HL-60 (cell line): ENCODE measurements at regions not wholly inside any gene's neighbourhood (a gene's known extent, or its start where the extent isn't known, plus 50 kb on each side); places are given as distances from the start of the nearest gene placed in this dataset.

Experiments
- DNase-seq, 2 experiments: peaks; one replicate each; pipeline ENCODE4 v3.0.0-alpha.2; 2010 to 2020; ENCODE audit warnings: low read depth in 1 of 2, low spot score in 1 of 2
- H3K27ac ChIP-seq: fragments of 250-450 bp; sonication (Bioruptor Pico); replicated peaks from 2 replicates; pipeline ENCODE4 v1.5.1; 2020; ENCODE audit warnings: mild to moderate bottlenecking, moderate library complexity
- H3K27me3 ChIP-seq: fragments of 250-450 bp; sonication (Bioruptor Pico); 2 replicates; pipeline ENCODE4 v1.5.1; 2021; ENCODE audit warnings: mild to moderate bottlenecking, moderate library complexity; ENCODE audit not compliant: insufficient read depth, poor library complexity, severe bottlenecking
- H3K4me3 ChIP-seq: replicated peaks from 2 replicates; pipeline ENCODE4 v1.5.1; 2011; ENCODE audit warnings: mild to moderate bottlenecking, control low read depth, low read length; ENCODE audit not compliant: insufficient read depth
- GABPA ChIP-seq: IDR thresholded peaks from 2 replicates; pipeline ENCODE4 v1.6.1; 2012; ENCODE audit warnings: low read depth
- POLR2AphosphoS5 ChIP-seq: IDR thresholded peaks from 2 replicates; pipeline ENCODE4 v1.6.1; 2012; ENCODE audit warnings: low read depth
- SPI1 ChIP-seq: IDR thresholded peaks from 2 replicates; pipeline ENCODE4 v1.6.1; 2012; ENCODE audit warnings: low read depth, mild to moderate bottlenecking, borderline replicate concordance
- TF ChIP-seq, protein P1 (sequence below): IDR thresholded peaks from one replicate; pipeline ENCODE4 v1.5.1; 2011; ENCODE audit warnings: low read length, control low read depth, inconsistent platforms; ENCODE audit not compliant: insufficient read depth
- TF ChIP-seq, protein P2 (sequence below): IDR thresholded peaks from 2 replicates; pipeline ENCODE4 v1.6.1; 2012; ENCODE audit warnings: low read depth; ENCODE audit not compliant: insufficient replicate concordance

DNA sequence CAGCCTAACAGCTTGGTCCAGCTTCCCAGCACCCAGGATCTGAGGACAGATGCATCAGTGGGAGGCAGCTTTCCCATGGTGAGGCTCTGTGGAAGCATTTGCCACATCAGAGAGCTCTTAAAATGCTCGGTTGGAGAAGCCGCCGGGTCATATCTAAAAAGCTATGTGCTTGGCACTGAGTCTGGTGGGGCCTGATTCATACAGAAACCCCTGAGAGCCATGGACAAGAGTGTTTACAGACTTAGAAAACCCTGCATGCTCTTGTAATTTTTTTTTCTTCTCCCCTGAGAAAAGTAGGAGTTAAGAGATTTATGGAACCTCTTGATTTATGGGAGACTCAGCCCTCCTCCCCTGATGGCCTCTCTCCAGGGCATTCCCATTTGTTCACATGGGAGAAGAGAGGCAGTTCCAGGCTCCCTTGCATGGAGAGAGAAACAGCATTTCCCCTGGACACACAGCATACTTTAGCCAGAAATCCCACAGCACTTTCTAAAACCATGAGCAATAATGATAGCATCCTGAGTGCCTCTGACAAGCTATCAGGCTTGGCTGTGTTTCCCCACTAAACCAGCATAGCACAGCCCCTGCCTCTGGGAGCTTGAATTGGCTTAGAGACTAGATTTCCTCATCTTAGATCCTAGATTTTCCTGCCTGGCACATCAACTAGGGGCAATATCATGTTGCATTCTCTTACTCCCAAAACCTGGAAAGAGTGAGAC lies 322.1 kb upstream of the AUTS2 start:
- no peak for TF ChIP-seq SPI1
- TF ChIP-seq, protein P1, sequence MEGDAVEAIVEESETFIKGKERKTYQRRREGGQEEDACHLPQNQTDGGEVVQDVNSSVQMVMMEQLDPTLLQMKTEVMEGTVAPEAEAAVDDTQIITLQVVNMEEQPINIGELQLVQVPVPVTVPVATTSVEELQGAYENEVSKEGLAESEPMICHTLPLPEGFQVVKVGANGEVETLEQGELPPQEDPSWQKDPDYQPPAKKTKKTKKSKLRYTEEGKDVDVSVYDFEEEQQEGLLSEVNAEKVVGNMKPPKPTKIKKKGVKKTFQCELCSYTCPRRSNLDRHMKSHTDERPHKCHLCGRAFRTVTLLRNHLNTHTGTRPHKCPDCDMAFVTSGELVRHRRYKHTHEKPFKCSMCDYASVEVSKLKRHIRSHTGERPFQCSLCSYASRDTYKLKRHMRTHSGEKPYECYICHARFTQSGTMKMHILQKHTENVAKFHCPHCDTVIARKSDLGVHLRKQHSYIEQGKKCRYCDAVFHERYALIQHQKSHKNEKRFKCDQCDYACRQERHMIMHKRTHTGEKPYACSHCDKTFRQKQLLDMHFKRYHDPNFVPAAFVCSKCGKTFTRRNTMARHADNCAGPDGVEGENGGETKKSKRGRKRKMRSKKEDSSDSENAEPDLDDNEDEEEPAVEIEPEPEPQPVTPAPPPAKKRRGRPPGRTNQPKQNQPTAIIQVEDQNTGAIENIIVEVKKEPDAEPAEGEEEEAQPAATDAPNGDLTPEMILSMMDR, result no peak
- TF ChIP-seq GABPA, result no peak
- TF ChIP-seq, protein P2, sequence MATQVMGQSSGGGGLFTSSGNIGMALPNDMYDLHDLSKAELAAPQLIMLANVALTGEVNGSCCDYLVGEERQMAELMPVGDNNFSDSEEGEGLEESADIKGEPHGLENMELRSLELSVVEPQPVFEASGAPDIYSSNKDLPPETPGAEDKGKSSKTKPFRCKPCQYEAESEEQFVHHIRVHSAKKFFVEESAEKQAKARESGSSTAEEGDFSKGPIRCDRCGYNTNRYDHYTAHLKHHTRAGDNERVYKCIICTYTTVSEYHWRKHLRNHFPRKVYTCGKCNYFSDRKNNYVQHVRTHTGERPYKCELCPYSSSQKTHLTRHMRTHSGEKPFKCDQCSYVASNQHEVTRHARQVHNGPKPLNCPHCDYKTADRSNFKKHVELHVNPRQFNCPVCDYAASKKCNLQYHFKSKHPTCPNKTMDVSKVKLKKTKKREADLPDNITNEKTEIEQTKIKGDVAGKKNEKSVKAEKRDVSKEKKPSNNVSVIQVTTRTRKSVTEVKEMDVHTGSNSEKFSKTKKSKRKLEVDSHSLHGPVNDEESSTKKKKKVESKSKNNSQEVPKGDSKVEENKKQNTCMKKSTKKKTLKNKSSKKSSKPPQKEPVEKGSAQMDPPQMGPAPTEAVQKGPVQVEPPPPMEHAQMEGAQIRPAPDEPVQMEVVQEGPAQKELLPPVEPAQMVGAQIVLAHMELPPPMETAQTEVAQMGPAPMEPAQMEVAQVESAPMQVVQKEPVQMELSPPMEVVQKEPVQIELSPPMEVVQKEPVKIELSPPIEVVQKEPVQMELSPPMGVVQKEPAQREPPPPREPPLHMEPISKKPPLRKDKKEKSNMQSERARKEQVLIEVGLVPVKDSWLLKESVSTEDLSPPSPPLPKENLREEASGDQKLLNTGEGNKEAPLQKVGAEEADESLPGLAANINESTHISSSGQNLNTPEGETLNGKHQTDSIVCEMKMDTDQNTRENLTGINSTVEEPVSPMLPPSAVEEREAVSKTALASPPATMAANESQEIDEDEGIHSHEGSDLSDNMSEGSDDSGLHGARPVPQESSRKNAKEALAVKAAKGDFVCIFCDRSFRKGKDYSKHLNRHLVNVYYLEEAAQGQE, result no peak
- no peak for TF ChIP-seq POLR2AphosphoS5

DNA sequence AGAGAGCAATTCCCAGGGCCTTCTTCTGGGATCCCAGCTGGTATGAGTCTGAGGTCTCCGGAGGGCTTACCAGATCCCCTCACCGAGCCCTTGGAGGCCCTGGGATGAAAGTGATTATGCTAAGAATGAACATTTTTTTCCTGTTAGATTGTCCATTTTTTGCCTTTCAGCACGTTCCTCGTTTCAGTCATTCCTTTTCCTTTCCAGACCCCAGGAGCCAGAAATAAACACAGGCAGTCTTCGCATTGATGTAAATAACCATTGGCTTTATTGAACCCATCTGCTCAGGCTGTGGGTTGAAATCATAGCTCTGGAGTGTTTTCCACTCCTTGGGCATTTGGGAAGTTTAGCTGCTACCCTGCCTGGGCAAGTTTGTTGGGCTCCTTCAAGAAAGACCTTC lies 320.9 kb upstream of the AUTS2 start:
- no peak for DNase-seq

More for the DNA sequence above, 322.1 kb upstream of the AUTS2 start:
- H3K27ac ChIP-seq, result no peak overlapping the region
- H3K4me3 ChIP-seq, result no peak overlapping the region
- peaks cover 2% of the 10 kb centered on the region for H3K27me3 ChIP-seq
- no peak for DNase-seq

DNA sequence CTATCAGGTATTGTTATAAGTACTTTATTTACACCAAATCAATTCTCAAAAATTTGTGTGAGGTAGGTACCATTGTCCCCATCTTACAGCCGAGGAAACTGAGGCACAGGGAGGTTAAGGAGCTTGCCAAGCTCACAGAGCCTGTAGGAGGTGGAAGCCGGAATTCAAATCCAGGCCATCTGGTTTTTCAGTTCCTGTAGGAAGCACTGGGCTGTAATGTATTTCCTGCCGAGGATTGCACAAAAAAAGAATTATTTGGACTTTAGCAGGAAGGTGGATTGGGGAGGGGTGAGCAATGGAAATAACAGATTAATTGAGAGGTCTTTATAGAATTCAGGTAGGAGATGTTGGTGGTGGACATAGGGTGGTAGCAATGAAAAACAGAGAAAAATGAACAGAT lies 315.3 kb upstream of the AUTS2 start:
- no peaks in the 10 kb centered on the region for H3K27me3 ChIP-seq
- TF ChIP-seq, protein P1, result no peak
- TF ChIP-seq POLR2AphosphoS5 (no peak), SPI1 (no peak), GABPA (no peak)
- TF ChIP-seq, protein P2, result no peak
- DNase-seq, result no peak
- no peak overlapping the region for H3K27ac ChIP-seq
- H3K4me3 ChIP-seq, result no peak overlapping the region

More for the DNA sequence above, 320.9 kb upstream of the AUTS2 start:
- no peak for TF ChIP-seq SPI1
- TF ChIP-seq, protein P1, result no peak
- TF ChIP-seq, protein P2, result no peak
- no peak for TF ChIP-seq GABPA
- no peak for TF ChIP-seq POLR2AphosphoS5
- Histone ChIP-seq H3K4me3 (no peak overlapping the region), H3K27me3 (peaks cover 2% of the 10 kb centered on the region), H3K27ac (no peak overlapping the region)
